Esophagus squamous epithelium (tissue), 5 donors: ENCODE measurements at regions not wholly inside any gene's neighbourhood (a gene's known extent, or its start where the extent isn't known, plus 50 kb on each side); places are given as distances from the start of the nearest gene placed in this dataset.
A peak's percentile ranks its signal among the peaks of the same experiment; 100 is the strongest.
"Not testable (repeated sequence)": the region's sequence is repeated elsewhere in the genome, so short reads cannot be mapped to it uniquely, and the experiment has no call there.

Experiments used
- DNase-seq: peaks from one replicate; lab custom pipeline; 2025; lab: John Stamatoyannopoulos, UW
- H3K27ac ChIP-seq, 4 donors: fragments of 200-600 bp; sonication (generic); one replicate each; pipeline ENCODE4 v1.5.1; 2016 to 2019; ENCODE audit warnings: mild to moderate bottlenecking in 1 of 4
- H3K27me3 ChIP-seq, 4 donors: fragments of 200-600 bp; sonication (generic); 1 replicate in 3 of 4; 2 replicates in 1 of 4; pipeline versions ENCODE4 v1.5.1 to v1.6.0; 2017 to 2021; ENCODE audit warnings: antibody characterized with exemption in 1 of 4
- H3K36me3 ChIP-seq, 3 donors: fragments of 200-600 bp; sonication (generic); one replicate each; pipeline ENCODE4 v1.5.1; 2016 to 2019
- H3K4me1 ChIP-seq, 3 donors: fragments of 200-600 bp; sonication (generic); one replicate each; pipeline ENCODE4 v1.5.1; 2017 to 2019
- H3K4me3 ChIP-seq, 4 donors: fragments of 200-600 bp; sonication (generic); 1 replicate in 3 of 4; 2 replicates in 1 of 4; pipeline ENCODE4 v1.5.1; 2016 to 2019; ENCODE audit warnings: mild to moderate bottlenecking in 2 of 4, moderate library complexity in 1 of 4
- H3K9me3 ChIP-seq, 3 donors: fragments of 200-600 bp; sonication (generic); one replicate each; pipeline ENCODE4 v1.5.1; 2016 to 2019
- CTCF ChIP-seq, 6 experiments: fragments of 450-650 bp in 4 of 6; fragments of 200-600 bp in 2 of 6; sonication (generic) in 2 of 6; IDR thresholded peaks; one replicate each; pipeline ENCODE4 v1.5.1; 2016 to 2019; ENCODE audit warnings: antibody characterized with exemption in 6 of 6, mild to moderate bottlenecking in 4 of 6, moderate library complexity in 4 of 6
- POLR2A ChIP-seq, 4 donors: fragments of 450-650 bp; IDR thresholded peaks; one replicate each; pipeline ENCODE4 v1.6.1; 2017; ENCODE audit warnings: antibody characterized with exemption in 4 of 4, mild to moderate bottlenecking in 4 of 4, moderate library complexity in 3 of 4
- WGBS, 2 donors: methylation state at CpG; one replicate each; pipeline ENCODE4 v1.1.5; 2018; 5-methylcytosine and 5-hydroxymethylcytosine counted together
- intact Hi-C: fragments of 100-400 bp; cut with DNase I; formaldehyde crosslinking; loops from one replicate; pipeline ENCODE4 v1.15.0; 2022
- donor health status: DM: yes; HTN: yes; CAD: no.

GRCh38 chrX:43283187-43283586 is 372.9 kb upstream of the MAOA start:
- Histone ChIP-seq H3K27ac (no peak overlapping the region), H3K4me1 (no peaks in the 10 kb centered on the region), H3K4me3 (no peak overlapping the region), H3K9me3 (no peaks in the 10 kb centered on the region), H3K36me3 (no peaks in the 10 kb centered on the region), H3K27me3 (no peaks in the 10 kb centered on the region)
- intact Hi-C loops = no loop called here
- 75 to 82% methylated on average over 1 of the region's 1 CpG for WGBS, 2 donors
- no peak for TF ChIP-seq CTCF (IDR thresholded peaks at IDR 0.05)
- no peak for TF ChIP-seq POLR2A (IDR thresholded peaks at IDR 0.05)
- no peak for DNase-seq

GRCh38 chrX:43311625-43312024 is 344.5 kb upstream of the MAOA start:
- intact Hi-C loops, DNase-seq, H3K36me3 ChIP-seq, H3K4me1 ChIP-seq, H3K27me3 ChIP-seq, H3K9me3 ChIP-seq, H3K4me3 ChIP-seq: not testable (repeated sequence)
- 13 to 37% methylated on average over 1 to 3 of the region's 4 CpGs for WGBS, 2 donors
- peak overlapping the region in 1 of 4 donors; percentile 63 for H3K27ac ChIP-seq

GRCh38 chrX:43313035-43313434 is 343.1 kb upstream of the MAOA start:
- WGBS, 2 donors = 69 to 96% methylated on average over 1 of the region's 1 CpG
- TF ChIP-seq POLR2A (IDR thresholded peaks at IDR 0.05) = no peak
- no peak for TF ChIP-seq CTCF (IDR thresholded peaks at IDR 0.05)

GRCh38 chrX:43314525-43314924 is 341.6 kb upstream of the MAOA start:
- intact Hi-C loops = no loop called here
- WGBS, 2 donors = 53 to 78% methylated on average over 3 of the region's 3 CpGs

More at GRCh38 chrX:43313035-43313434, 343.1 kb upstream of the MAOA start:
- peaks cover 0 to 3% (median 0%) of the 10 kb centered on the region in 3 donors for H3K4me1 ChIP-seq
- no peak overlapping the region for H3K27ac ChIP-seq
- no peaks in the 10 kb centered on the region for H3K9me3 ChIP-seq
- H3K36me3 ChIP-seq = no peaks in the 10 kb centered on the region
- intact Hi-C loops = no loop called here
- no peak overlapping the region for H3K4me3 ChIP-seq
- no peaks in the 10 kb centered on the region for H3K27me3 ChIP-seq
- DNase-seq = no peak

GRCh38 chrX:43315622-43316021 is 340.5 kb upstream of the MAOA start:
- 51 to 57% methylated on average over 4 of the region's 4 CpGs for WGBS, 2 donors
- Histone ChIP-seq H3K9me3 (no peaks in the 10 kb centered on the region), H3K27me3 (no peaks in the 10 kb centered on the region), H3K36me3 (no peaks in the 10 kb centered on the region), H3K4me1 (peaks cover 0 to 3% (median 0%) of the 10 kb centered on the region in 3 donors), H3K27ac (peak overlapping the region in 1 of 4 donors; percentile 33), H3K4me3 (no peak overlapping the region)
- TF ChIP-seq CTCF (IDR thresholded peaks at IDR 0.05) (no peak), POLR2A (IDR thresholded peaks at IDR 0.05) (no peak)
- no peak for DNase-seq
- intact Hi-C loops = no loop called here

More at GRCh38 chrX:43314525-43314924, 341.6 kb upstream of the MAOA start:
- Histone ChIP-seq H3K9me3 (no peaks in the 10 kb centered on the region), H3K4me3 (no peak overlapping the region), H3K4me1 (peaks cover 0 to 3% (median 0%) of the 10 kb centered on the region in 3 donors), H3K27ac (no peak overlapping the region), H3K27me3 (no peaks in the 10 kb centered on the region), H3K36me3 (no peaks in the 10 kb centered on the region)
- DNase-seq = no peak
- TF ChIP-seq POLR2A (IDR thresholded peaks at IDR 0.05) = no peak

GRCh38 chrX:43316146-43316545 is 340.0 kb upstream of the MAOA start:
- no peaks in the 10 kb centered on the region for H3K36me3 ChIP-seq
- no peak overlapping the region for H3K4me3 ChIP-seq
- WGBS, 2 donors = 52 to 53% methylated on average over 2 of the region's 2 CpGs
- intact Hi-C loops = no loop called here
- H3K27ac ChIP-seq = peak overlapping the region in 1 of 4 donors; percentile 33
- no peak for DNase-seq
- no peaks in the 10 kb centered on the region for H3K27me3 ChIP-seq
- H3K4me1 ChIP-seq = peaks cover 0 to 3% (median 0%) of the 10 kb centered on the region in 3 donors
- H3K9me3 ChIP-seq = no peaks in the 10 kb centered on the region
- TF ChIP-seq CTCF (IDR thresholded peaks at IDR 0.05) (no peak), POLR2A (IDR thresholded peaks at IDR 0.05) (no peak)
